Hepatocyte (in vitro differentiated cells): ENCODE measurements at regions not wholly inside any gene's neighbourhood (a gene's known extent, or its start where the extent isn't known, plus 50 kb on each side); places are given as distances from the start of the nearest gene placed in this dataset.

Experiments used
- DNase-seq: peaks from one replicate; pipeline ENCODE4 v3.0.0-alpha.2; 2016; ENCODE audit warnings: low spot score
- H2AFZ ChIP-seq: fragments of 200-600 bp; sonication (generic); 2 replicates; pipeline ENCODE4 v1.6.0; 2016; ENCODE audit warnings: antibody characterized with exemption, mild to moderate bottlenecking
- H3K27ac ChIP-seq: fragments of 200-600 bp; sonication (generic); 2 replicates; pipeline ENCODE4 v1.5.1; 2016; ENCODE audit warnings: mild to moderate bottlenecking
- H3K27me3 ChIP-seq: fragments of 200-600 bp; sonication (generic); 2 replicates; pipeline ENCODE4 v1.6.1; 2016
- H3K36me3 ChIP-seq: fragments of 200-600 bp; sonication (generic); replicated peaks from 2 replicates; pipeline ENCODE4 v1.5.1; 2016; ENCODE audit warnings: low read depth; ENCODE audit not compliant: insufficient read depth
- H3K4me1 ChIP-seq: fragments of 200-600 bp; sonication (generic); 2 replicates; pipeline ENCODE4 v1.5.1; 2016; ENCODE audit warnings: mild to moderate bottlenecking, moderate library complexity; ENCODE audit not compliant: insufficient read depth
- H3K4me2 ChIP-seq: fragments of 200-600 bp; sonication (generic); 2 replicates; pipeline ENCODE4 v1.6.0; 2016
- H3K4me3 ChIP-seq: fragments of 200-600 bp; sonication (generic); 2 replicates; pipeline ENCODE4 v1.5.1; 2016; ENCODE audit warnings: mild to moderate bottlenecking
- H3K79me2 ChIP-seq: fragments of 200-600 bp; sonication (generic); 2 replicates; pipeline ENCODE4 v1.6.0; 2017; ENCODE audit warnings: mild to moderate bottlenecking
- H3K9me2 ChIP-seq: fragments of 200-600 bp; sonication (generic); replicated peaks from 2 replicates; pipeline ENCODE4 v1.6.0; 2017; ENCODE audit warnings: mild to moderate bottlenecking; ENCODE audit not compliant: insufficient read depth
- H3K9me3 ChIP-seq: fragments of 200-600 bp; sonication (generic); 2 replicates; pipeline ENCODE4 v1.5.1; 2016; ENCODE audit warnings: low read depth, mild to moderate bottlenecking
- H4K20me1 ChIP-seq: fragments of 200-600 bp; sonication (generic); 2 replicates; pipeline ENCODE4 v1.6.0; 2016; ENCODE audit warnings: mild to moderate bottlenecking; ENCODE audit not compliant: insufficient read depth, poor library complexity, severe bottlenecking
- EZH2 ChIP-seq: fragments of 200-600 bp; sonication (generic); IDR thresholded peaks from 2 replicates; pipeline ENCODE4 v1.6.1; 2016; ENCODE audit warnings: antibody characterized with exemption, mild to moderate bottlenecking, borderline replicate concordance
- EZH2phosphoT487 ChIP-seq: fragments of 200-600 bp; sonication (generic); IDR thresholded peaks from one replicate; pipeline ENCODE4 v1.6.1; 2018; ENCODE audit warnings: antibody characterized with exemption, mild to moderate bottlenecking, low read depth, moderate library complexity; ENCODE audit not compliant: unreplicated experiment, severe bottlenecking
- WGBS: methylation state at CpG from one replicate; pipeline ENCODE4 v1.1.6; 2016; ENCODE audit warnings: low lambda C conversion rate; ENCODE audit errors: missing lambda C conversion rate; 5-methylcytosine and 5-hydroxymethylcytosine counted together
- TF ChIP-seq, protein P1 (sequence below): fragments of 200-600 bp; sonication (generic); IDR thresholded peaks from 2 replicates; pipeline ENCODE4 v1.5.1; 2016; ENCODE audit warnings: antibody characterized with exemption, mild to moderate bottlenecking; ENCODE audit not compliant: poor library complexity

DNA sequence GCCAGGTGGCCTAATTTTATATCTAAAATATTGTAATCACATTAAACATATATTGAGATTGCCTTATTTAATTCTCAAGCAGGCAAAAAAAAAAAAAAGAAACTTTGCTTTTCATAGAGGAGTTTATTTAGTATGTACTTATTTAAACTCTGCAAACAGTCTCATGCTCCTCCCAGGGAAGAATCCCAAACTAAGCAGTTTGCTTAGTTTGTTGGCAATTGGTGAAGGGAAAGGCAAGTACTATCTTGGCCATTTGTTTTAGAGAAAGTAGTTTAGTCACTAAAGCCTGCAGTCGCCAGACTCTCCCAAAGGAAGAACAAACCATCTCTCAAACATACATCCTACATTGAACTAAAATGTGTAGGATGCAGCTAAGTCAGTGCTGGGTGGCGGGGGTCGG lies 226.8 kb downstream of the CDC14C start:
- TF ChIP-seq, protein P1, sequence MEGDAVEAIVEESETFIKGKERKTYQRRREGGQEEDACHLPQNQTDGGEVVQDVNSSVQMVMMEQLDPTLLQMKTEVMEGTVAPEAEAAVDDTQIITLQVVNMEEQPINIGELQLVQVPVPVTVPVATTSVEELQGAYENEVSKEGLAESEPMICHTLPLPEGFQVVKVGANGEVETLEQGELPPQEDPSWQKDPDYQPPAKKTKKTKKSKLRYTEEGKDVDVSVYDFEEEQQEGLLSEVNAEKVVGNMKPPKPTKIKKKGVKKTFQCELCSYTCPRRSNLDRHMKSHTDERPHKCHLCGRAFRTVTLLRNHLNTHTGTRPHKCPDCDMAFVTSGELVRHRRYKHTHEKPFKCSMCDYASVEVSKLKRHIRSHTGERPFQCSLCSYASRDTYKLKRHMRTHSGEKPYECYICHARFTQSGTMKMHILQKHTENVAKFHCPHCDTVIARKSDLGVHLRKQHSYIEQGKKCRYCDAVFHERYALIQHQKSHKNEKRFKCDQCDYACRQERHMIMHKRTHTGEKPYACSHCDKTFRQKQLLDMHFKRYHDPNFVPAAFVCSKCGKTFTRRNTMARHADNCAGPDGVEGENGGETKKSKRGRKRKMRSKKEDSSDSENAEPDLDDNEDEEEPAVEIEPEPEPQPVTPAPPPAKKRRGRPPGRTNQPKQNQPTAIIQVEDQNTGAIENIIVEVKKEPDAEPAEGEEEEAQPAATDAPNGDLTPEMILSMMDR, result no peak
- no peak for TF ChIP-seq EZH2phosphoT487
- TF ChIP-seq EZH2, result no peak
- H3K79me2 ChIP-seq, result no peaks in the 10 kb centered on the region
- H3K36me3 ChIP-seq, result no peaks in the 10 kb centered on the region
- H3K27me3 ChIP-seq, result no peaks in the 10 kb centered on the region
- H3K4me2 ChIP-seq, result no peak overlapping the region
- no peak for DNase-seq
- no peaks in the 10 kb centered on the region for H3K4me1 ChIP-seq
- H3K4me3 ChIP-seq, result no peak overlapping the region
- H2AFZ ChIP-seq, result no peak overlapping the region
- H3K9me3 ChIP-seq, result no peaks in the 10 kb centered on the region
- H3K9me2 ChIP-seq, result no peaks in the 10 kb centered on the region
- no peaks in the 10 kb centered on the region for H4K20me1 ChIP-seq
- WGBS, result 86% methylated on average over 3 of the region's 3 CpGs
- H3K27ac ChIP-seq, result no peak overlapping the region

DNA sequence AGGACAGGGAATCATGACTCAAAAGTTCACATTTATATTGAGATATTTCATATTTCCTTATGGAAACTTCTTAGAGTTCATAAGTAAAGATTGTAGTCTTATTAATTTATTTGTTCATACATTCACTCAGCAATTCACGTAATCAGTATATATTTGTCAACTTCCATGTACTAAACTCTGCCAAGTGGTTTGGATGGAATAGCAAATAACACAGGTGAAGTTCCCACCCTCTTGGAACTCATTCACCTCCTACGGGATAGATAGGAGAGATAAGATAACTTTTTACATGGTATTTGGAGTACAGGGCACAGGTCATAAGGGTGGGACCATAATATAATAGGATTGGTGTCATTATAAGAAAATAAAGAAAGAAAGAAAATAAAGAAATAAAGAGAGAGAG lies 234.0 kb downstream of the CDC14C start:
- Histone ChIP-seq H3K9me2 (no peaks in the 10 kb centered on the region), H3K4me3 (no peak overlapping the region), H4K20me1 (no peaks in the 10 kb centered on the region), H3K36me3 (no peaks in the 10 kb centered on the region), H3K4me1 (no peaks in the 10 kb centered on the region), H3K27ac (no peak overlapping the region), H3K9me3 (no peaks in the 10 kb centered on the region), H2AFZ (no peak overlapping the region), H3K27me3 (no peaks in the 10 kb centered on the region), H3K4me2 (no peak overlapping the region), H3K79me2 (no peaks in the 10 kb centered on the region)
- TF ChIP-seq EZH2 (no peak), EZH2phosphoT487 (no peak)
- TF ChIP-seq, protein P1, result no peak
- WGBS, result 61% methylated on average over 2 of the region's 2 CpGs
- DNase-seq, result no peak

DNA sequence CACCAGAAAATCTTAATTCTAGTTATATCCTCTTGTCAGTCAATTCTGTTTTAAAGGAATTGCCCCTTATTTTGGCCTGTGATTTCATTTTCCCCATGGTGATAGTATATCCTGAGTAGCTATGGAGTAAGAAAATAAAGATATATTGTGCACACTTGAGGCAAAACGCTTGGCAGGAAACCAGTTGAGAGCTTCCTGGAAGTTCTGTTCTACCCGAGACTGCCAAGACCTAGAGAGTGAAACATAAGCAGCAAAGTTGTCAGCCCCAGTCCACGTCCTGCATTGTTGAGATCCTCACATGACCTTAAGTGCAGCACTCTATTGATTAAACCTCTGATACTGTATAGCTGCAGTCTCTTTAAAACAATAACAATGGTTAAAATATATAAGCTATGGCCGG lies 235.2 kb downstream of the CDC14C start:
- no peaks in the 10 kb centered on the region for H3K9me3 ChIP-seq
- no peak overlapping the region for H2AFZ ChIP-seq
- no peak overlapping the region for H3K27ac ChIP-seq
- no peaks in the 10 kb centered on the region for H4K20me1 ChIP-seq
- DNase-seq, result no peak
- H3K4me1 ChIP-seq, result no peaks in the 10 kb centered on the region
- no peak overlapping the region for H3K4me3 ChIP-seq
- 74% methylated on average over 4 of the region's 4 CpGs for WGBS
- TF ChIP-seq EZH2, result no peak
- no peak for TF ChIP-seq EZH2phosphoT487
- TF ChIP-seq, protein P1, result no peak
- H3K27me3 ChIP-seq, result no peaks in the 10 kb centered on the region
- no peak overlapping the region for H3K4me2 ChIP-seq
- H3K79me2 ChIP-seq, result no peaks in the 10 kb centered on the region
- H3K9me2 ChIP-seq, result no peaks in the 10 kb centered on the region
- H3K36me3 ChIP-seq, result no peaks in the 10 kb centered on the region

DNA sequence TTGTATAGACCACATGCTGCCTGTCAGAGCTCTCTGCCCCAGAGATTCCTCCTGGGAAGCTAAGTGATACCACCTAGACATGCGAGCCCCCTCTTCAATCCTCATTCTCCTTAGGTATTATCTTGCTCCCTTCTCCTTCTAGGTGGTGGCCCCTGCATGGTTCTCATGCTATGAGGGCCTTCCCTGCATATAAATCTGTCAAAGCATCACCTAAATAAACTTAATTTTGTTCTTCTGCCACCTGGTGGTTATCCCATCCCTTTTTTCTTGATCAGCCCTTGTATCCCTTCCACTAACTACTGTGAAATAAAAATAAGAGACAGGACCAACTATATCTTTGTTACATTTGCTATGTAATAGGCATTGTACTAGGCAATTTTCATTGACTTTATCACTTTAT lies 242.1 kb downstream of the CDC14C start:
- H3K27ac ChIP-seq, result no peak overlapping the region
- H3K79me2 ChIP-seq, result no peaks in the 10 kb centered on the region
- WGBS, result 79% methylated on average over 1 of the region's 1 CpG
- no peaks in the 10 kb centered on the region for H3K36me3 ChIP-seq
- no peaks in the 10 kb centered on the region for H3K9me2 ChIP-seq
- no peaks in the 10 kb centered on the region for H4K20me1 ChIP-seq
- H3K4me3 ChIP-seq, result no peak overlapping the region
- H3K9me3 ChIP-seq, result no peaks in the 10 kb centered on the region
- no peaks in the 10 kb centered on the region for H3K27me3 ChIP-seq
- DNase-seq, result no peak
- TF ChIP-seq, protein P1, result no peak
- TF ChIP-seq EZH2phosphoT487 (no peak), EZH2 (no peak)
- H3K4me1 ChIP-seq, result no peaks in the 10 kb centered on the region
- no peak overlapping the region for H3K4me2 ChIP-seq
- no peak overlapping the region for H2AFZ ChIP-seq
